ENCODE measurements at regions not wholly inside any gene's neighbourhood (a gene's known extent, or its start where the extent isn't known, plus 50 kb on each side); places are given as distances from the start of the nearest gene placed in this dataset.

- intact Hi-C loops (cut with micrococcal nuclease) = no loop called here
- ATAC-seq (ENCODE audit: low read depth) (no peak), DNase-seq (no peak)
- no peak for TF ChIP-seq EZH2 (IDR thresholded peaks at IDR 0.05; ENCODE audit: borderline replicate concordance, insufficient read depth, low read depth, low read length, poor library complexity, severe bottlenecking)
- no peak for TF ChIP-seq CTCF (IDR thresholded peaks at IDR 0.05)
- H4K20me1 ChIP-seq (ENCODE audit: control insufficient read depth, insufficient read depth, low read length, poor library complexity, severe bottlenecking) = no peaks in the 10 kb centered on the region
- H3K79me2 ChIP-seq (ENCODE audit: control insufficient read depth, insufficient read depth, low read length) = no peaks in the 10 kb centered on the region
- Mint-ChIP-seq H3K27ac (no peak overlapping the region), H3K4me3 (no peak overlapping the region), H3K4me1 (peaks cover 1% of the 10 kb centered on the region), H3K27me3 (no peaks in the 10 kb centered on the region), H3K9me3 (ENCODE audit: insufficient read depth) (no peaks in the 10 kb centered on the region)
- H3K4me3 ChIP-seq (ENCODE audit: control extremely low read depth in 1 of 5, extremely low read depth in 1 of 5, insufficient read depth in 1 of 5, low read depth in 2 of 5, low read length in 4 of 5) = no peak overlapping the region
- ChIA-PET CTCF (no interaction called here), POLR2A (no interaction called here)
- no peak overlapping the region for H2AFZ ChIP-seq (ENCODE audit: insufficient read depth, low read depth, low read length, poor library complexity, severe bottlenecking)
- no peak overlapping the region for H3K9ac ChIP-seq (ENCODE audit: low read length)
- H3K9me3 ChIP-seq (ENCODE audit: control extremely low read depth in 1 of 3, control insufficient read depth in 2 of 3, insufficient read depth in 1 of 3, low read length in 2 of 3) = no peaks in the 10 kb centered on the region
- H3K4me1 ChIP-seq (ENCODE audit: control insufficient read depth in 2 of 2, insufficient read depth in 2 of 2, low read length in 2 of 2) = no peaks in the 10 kb centered on the region
- no peaks in the 10 kb centered on the region for H3K36me3 ChIP-seq (replicated peaks in 1 of 2; ENCODE audit: control extremely low read depth in 1 of 2, control insufficient read depth in 1 of 2, extremely low read depth in 1 of 2, insufficient read depth in 2 of 2, low read length in 1 of 2)
- H3K27me3 ChIP-seq (replicated peaks in 1 of 4; ENCODE audit: control extremely low read depth in 1 of 4, control insufficient read depth in 3 of 4, insufficient read depth in 4 of 4, low read length in 3 of 4) = no peaks in the 10 kb centered on the region
- no CpG with 5 or more reads among the region's 4 CpGs for WGBS (ENCODE audit: insufficient coverage)
- H3K4me2 ChIP-seq (replicated peaks; ENCODE audit: low read depth, low read length, poor library complexity, severe bottlenecking) = no peak overlapping the region
- H3K27ac ChIP-seq (ENCODE audit: low read length in 2 of 2) = no peak overlapping the region
Observed at GRCh38 chrX:118228041-118228440, 111.4 kb upstream of the KLHL13 start.

- POLR2A ChIA-PET = no interaction called here
- H3K4me1 ChIP-seq (ENCODE audit: control insufficient read depth in 2 of 2, insufficient read depth in 2 of 2, low read length in 2 of 2) = no peaks in the 10 kb centered on the region
- Mint-ChIP-seq H3K4me3 (no peak overlapping the region), H3K9me3 (ENCODE audit: insufficient read depth) (no peaks in the 10 kb centered on the region), H3K4me1 (peaks cover 1% of the 10 kb centered on the region), H3K27me3 (no peaks in the 10 kb centered on the region), H3K27ac (no peak overlapping the region)
- H4K20me1 ChIP-seq (ENCODE audit: control insufficient read depth, insufficient read depth, low read length, poor library complexity, severe bottlenecking) = no peaks in the 10 kb centered on the region
- H3K9ac ChIP-seq (ENCODE audit: low read length) = no peak overlapping the region
- ATAC-seq (ENCODE audit: low read depth) = no peak
- no peaks in the 10 kb centered on the region for H3K27me3 ChIP-seq (replicated peaks in 1 of 4; ENCODE audit: control extremely low read depth in 1 of 4, control insufficient read depth in 3 of 4, insufficient read depth in 4 of 4, low read length in 3 of 4)
- no peaks in the 10 kb centered on the region for H3K36me3 ChIP-seq (replicated peaks in 1 of 2; ENCODE audit: control extremely low read depth in 1 of 2, control insufficient read depth in 1 of 2, extremely low read depth in 1 of 2, insufficient read depth in 2 of 2, low read length in 1 of 2)
- no peaks in the 10 kb centered on the region for H3K79me2 ChIP-seq (ENCODE audit: control insufficient read depth, insufficient read depth, low read length)
- no peak overlapping the region for H3K27ac ChIP-seq (ENCODE audit: low read length in 2 of 2)
- WGBS (ENCODE audit: insufficient coverage) = 100% methylated on average over 1 of the region's 1 CpG
- no peaks in the 10 kb centered on the region for H3K9me3 ChIP-seq (ENCODE audit: control extremely low read depth in 1 of 3, control insufficient read depth in 2 of 3, insufficient read depth in 1 of 3, low read length in 2 of 3)
- no peak overlapping the region for H3K4me3 ChIP-seq (ENCODE audit: control extremely low read depth in 1 of 5, extremely low read depth in 1 of 5, insufficient read depth in 1 of 5, low read depth in 2 of 5, low read length in 4 of 5)
- no peak for DNase-seq
- H3K4me2 ChIP-seq (replicated peaks; ENCODE audit: low read depth, low read length, poor library complexity, severe bottlenecking) = no peak overlapping the region
- intact Hi-C loops (cut with micrococcal nuclease) = no loop called here
- H2AFZ ChIP-seq (ENCODE audit: insufficient read depth, low read depth, low read length, poor library complexity, severe bottlenecking) = no peak overlapping the region
- CTCF ChIA-PET = no interaction called here
- TF ChIP-seq EZH2 (IDR thresholded peaks at IDR 0.05; ENCODE audit: borderline replicate concordance, insufficient read depth, low read depth, low read length, poor library complexity, severe bottlenecking) = no peak
- TF ChIP-seq CTCF (IDR thresholded peaks at IDR 0.05) = no peak
Observed at GRCh38 chrX:118228456-118228855, 111.8 kb upstream of the KLHL13 start.

All from B cell (primary cell).